GM12878 (cell line): ENCODE measurements at regions not wholly inside any gene's neighbourhood (a gene's known extent, or its start where the extent isn't known, plus 50 kb on each side); places are given as distances from the start of the nearest gene placed in this dataset.

Experiments
- ATAC-seq: fragments of 200-7000 bp; cut with Tn5 transposase; 3 replicates; pipeline ENCODE4 v1.9.1; 2020; ENCODE audit warnings: mild to moderate bottlenecking, moderate library complexity
- BruUV-seq: library from RNA; stranded (reverse); fragments of 400-500 nt; replicated peaks from 2 replicates; lab custom pipeline; 2021; lab: Mats Ljungman, UMichigan
- CTCF ChIA-PET: fragments of 300-600 bp; sonication (Branson Sonifier 250); formaldehyde crosslinking; extraction: SDS; loops from one replicate; lab custom pipeline; 2021; ENCODE audit warnings: inconsistent platforms; lab: Yijun Ruan, JAX
- POLR2A ChIA-PET: fragments of 350-600 bp; formaldehyde crosslinking; extraction: SDS; loops from one replicate; lab custom pipeline; 2021; ENCODE audit warnings: inconsistent platforms; lab: Charles Lee
- RAD21 ChIA-PET: fragments of 300-600 bp; sonication (Branson Sonifier 250); formaldehyde crosslinking; loops from one replicate; lab custom pipeline; 2023; ENCODE audit warnings: antibody characterized with exemption; ENCODE audit not compliant: unreplicated experiment; lab: Charles Lee
- SMC1A ChIA-PET: fragments of 300-600 bp; sonication (Branson Sonifier 250); formaldehyde crosslinking; loops from one replicate; lab custom pipeline; 2023; ENCODE audit not compliant: unreplicated experiment, uncharacterized antibody; lab: Charles Lee
- DNase-seq: peaks from one replicate; pipeline ENCODE4 v3.0.0-alpha.2; 2011; ENCODE audit warnings: low read depth, low spot score
- FAIRE-seq: peaks from 3 replicates; lab custom pipeline; 2011; peaks lifted over from hg19 to GRCh38; lab: Jason Lieb, UNC
- H2AFZ ChIP-seq: 2 replicates; pipeline ENCODE4 v1.6.0; 2011; ENCODE audit warnings: low read depth, low read length, control low read depth; ENCODE audit not compliant: control insufficient read depth
- H3K27ac ChIP-seq: 2 replicates; pipeline ENCODE4 v1.5.1; 2011; ENCODE audit warnings: control low read depth; ENCODE audit not compliant: control insufficient read depth, insufficient read depth
- H3K27me3 ChIP-seq, 2 experiments: replicated peaks in 1 of 2; 2 replicates each; pipeline versions ENCODE4 v1.6.0 to v1.6.1; 2011; ENCODE audit warnings: low read length in 1 of 2; ENCODE audit not compliant: control insufficient read depth in 2 of 2, insufficient read depth in 2 of 2
- H3K36me3 ChIP-seq, 2 experiments: 2 replicates each; pipeline ENCODE4 v1.5.1; 2011; ENCODE audit warnings: low read length in 1 of 2; ENCODE audit not compliant: control insufficient read depth in 2 of 2, insufficient read depth in 2 of 2
- H3K4me1 ChIP-seq: 2 replicates; pipeline ENCODE4 v1.6.1; 2011; ENCODE audit warnings: mild to moderate bottlenecking, low read length, moderate library complexity, mixed read lengths; ENCODE audit not compliant: control insufficient read depth, insufficient read depth
- H3K4me2 ChIP-seq: 2 replicates; pipeline ENCODE4 v1.6.0; 2011; ENCODE audit warnings: control low read depth; ENCODE audit not compliant: control insufficient read depth, insufficient read depth
- H3K4me3 ChIP-seq: fragments of 200-600 bp; sonication (generic); 2 replicates; pipeline ENCODE4 v1.5.1; 2016
- H3K79me2 ChIP-seq: 2 replicates; pipeline ENCODE4 v1.6.0; 2011; ENCODE audit warnings: low read length; ENCODE audit not compliant: control insufficient read depth, insufficient read depth
- H3K9ac ChIP-seq: 2 replicates; pipeline ENCODE4 v1.8.0; 2011; ENCODE audit warnings: low read length, control low read depth, mixed read lengths; ENCODE audit not compliant: control insufficient read depth, insufficient read depth
- H3K9me3 ChIP-seq: replicated peaks from 3 replicates; pipeline ENCODE4 v1.5.1; 2011; ENCODE audit warnings: mild to moderate bottlenecking, low read length; ENCODE audit not compliant: control insufficient read depth, insufficient read depth
- H4K20me1 ChIP-seq: 2 replicates; pipeline ENCODE4 v1.6.0; 2011; ENCODE audit not compliant: control insufficient read depth, insufficient read depth
- CREM ChIP-seq: IDR thresholded peaks from 2 replicates; pipeline ENCODE4 v1.6.1; 2014; ENCODE audit warnings: antibody characterized with exemption, low read depth
- IKZF2 ChIP-seq, 2 experiments: fragments of 450-650 bp; IDR thresholded peaks; 2 replicates each; pipeline ENCODE4 v1.6.1; 2017; ENCODE audit warnings: mild to moderate bottlenecking in 2 of 2, moderate library complexity in 2 of 2
- NR2F1 ChIP-seq: fragments of 450-650 bp; conservative IDR thresholded peaks from 2 replicates; pipeline ENCODE4 v1.6.1; 2017; ENCODE audit warnings: mild to moderate bottlenecking
- RAD21 ChIP-seq: IDR thresholded peaks from 2 replicates; pipeline ENCODE4 v1.6.1; 2011; ENCODE audit warnings: mild to moderate bottlenecking, low read depth, low read length, moderate library complexity; ENCODE audit not compliant: insufficient read depth
- SIX5 ChIP-seq: IDR thresholded peaks from 2 replicates; pipeline ENCODE4 v1.6.1; 2011; ENCODE audit warnings: mild to moderate bottlenecking, low read depth, low read length, moderate library complexity; ENCODE audit not compliant: severe bottlenecking
- SMAD5 ChIP-seq: IDR thresholded peaks from 2 replicates; pipeline ENCODE4 v1.6.1; 2016; ENCODE audit warnings: antibody characterized with exemption, low read depth
- SPI1 ChIP-seq: IDR thresholded peaks from 2 replicates; pipeline ENCODE4 v1.6.1; 2011; ENCODE audit warnings: low read depth, mild to moderate bottlenecking, low read length, moderate library complexity, borderline replicate concordance; ENCODE audit not compliant: insufficient read depth
- WGBS: methylation state at CpG from one replicate; pipeline ENCODE4 v1.1.6; 2016; ENCODE audit warnings: low lambda C conversion rate; ENCODE audit not compliant: insufficient replicate concordance, insufficient coverage; ENCODE audit errors: missing lambda C conversion rate; 5-methylcytosine and 5-hydroxymethylcytosine counted together
- in situ Hi-C: fragments of 300-500 bp; cut with MboI; formaldehyde crosslinking; loops from 9 replicates; pipeline ENCODE4 v1.14.3; 2018; ENCODE audit warnings: mixed read lengths
- intact Hi-C: fragments of 100-400 bp; cut with micrococcal nuclease; formaldehyde crosslinking; loops from one replicate; pipeline ENCODE4 v1.14.2; 2022; ENCODE audit not compliant: unreplicated experiment
- TF ChIP-seq, protein P1 (sequence below): fragments of 450-650 bp; formaldehyde crosslinking; IDR thresholded peaks from 2 replicates; pipeline ENCODE4 v1.4.0; 2020; ENCODE audit warnings: mild to moderate bottlenecking, moderate library complexity
- TF ChIP-seq, protein P2 (sequence below): fragments of 150-350 bp; IDR thresholded peaks from 2 replicates; pipeline ENCODE4 v1.6.1; 2014; ENCODE audit warnings: mild to moderate bottlenecking, low read depth, low read length
- TF ChIP-seq, protein P3 (sequence below): IDR thresholded peaks from 2 replicates; pipeline ENCODE4 v1.6.1; 2011; ENCODE audit warnings: borderline replicate concordance, low read depth, mild to moderate bottlenecking, moderate library complexity, mixed read lengths, low read length; ENCODE audit not compliant: insufficient read depth; ENCODE audit errors: extremely low read length

DNA sequence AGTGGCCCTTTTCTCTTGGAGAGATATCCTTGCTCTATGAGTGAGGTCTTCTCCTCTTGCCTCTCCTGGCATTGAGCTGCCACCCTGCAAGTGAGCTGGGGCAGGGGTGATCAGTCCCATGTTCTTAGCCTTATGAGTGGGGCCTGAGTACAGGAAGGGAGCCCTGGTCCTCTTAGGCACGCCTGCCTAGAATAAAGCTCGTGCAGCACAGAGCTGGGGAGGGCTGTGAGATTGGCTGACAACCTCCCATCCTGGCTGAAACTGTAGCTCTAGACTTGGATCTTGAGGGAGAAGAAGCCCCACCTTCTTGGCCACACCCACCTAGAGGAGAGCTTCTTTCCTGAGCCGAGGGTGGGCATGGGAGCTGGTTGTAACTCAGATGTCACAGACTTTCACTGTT lies 305.0 kb upstream of the ZNF32 start:
- Histone ChIP-seq H3K9ac (no peak overlapping the region), H3K4me3 (no peak overlapping the region), H3K4me1 (no peaks in the 10 kb centered on the region), H3K36me3 (no peaks in the 10 kb centered on the region), H3K79me2 (no peaks in the 10 kb centered on the region), H3K27ac (no peak overlapping the region), H3K27me3 (no peaks in the 10 kb centered on the region), H4K20me1 (no peaks in the 10 kb centered on the region), H3K9me3 (no peaks in the 10 kb centered on the region; the same call in 2 of the 3 replicates), H2AFZ (no peak overlapping the region), H3K4me2 (no peak overlapping the region)
- no peak for ATAC-seq
- ChIA-PET POLR2A (no interaction called here), CTCF (interaction anchor here (1.1 kb wide), 1 partner anchor 76 kb away, joined by 3 read pairs; no protein-coding TSS in a partner anchor), SMC1A (interaction anchor here (0.9 kb wide), 1 partner anchor 21 kb away, joined by 3 read pairs; no protein-coding TSS in a partner anchor), RAD21 (no interaction called here)
- FAIRE-seq = no peak
- intact Hi-C loops (no loop called here), in situ Hi-C loops (no loop called here)
- BruUV-seq = no TSS peak
- 4% methylated on average over 3 of the region's 3 CpGs for WGBS
- no peak for DNase-seq
- TF ChIP-seq, protein P1, sequence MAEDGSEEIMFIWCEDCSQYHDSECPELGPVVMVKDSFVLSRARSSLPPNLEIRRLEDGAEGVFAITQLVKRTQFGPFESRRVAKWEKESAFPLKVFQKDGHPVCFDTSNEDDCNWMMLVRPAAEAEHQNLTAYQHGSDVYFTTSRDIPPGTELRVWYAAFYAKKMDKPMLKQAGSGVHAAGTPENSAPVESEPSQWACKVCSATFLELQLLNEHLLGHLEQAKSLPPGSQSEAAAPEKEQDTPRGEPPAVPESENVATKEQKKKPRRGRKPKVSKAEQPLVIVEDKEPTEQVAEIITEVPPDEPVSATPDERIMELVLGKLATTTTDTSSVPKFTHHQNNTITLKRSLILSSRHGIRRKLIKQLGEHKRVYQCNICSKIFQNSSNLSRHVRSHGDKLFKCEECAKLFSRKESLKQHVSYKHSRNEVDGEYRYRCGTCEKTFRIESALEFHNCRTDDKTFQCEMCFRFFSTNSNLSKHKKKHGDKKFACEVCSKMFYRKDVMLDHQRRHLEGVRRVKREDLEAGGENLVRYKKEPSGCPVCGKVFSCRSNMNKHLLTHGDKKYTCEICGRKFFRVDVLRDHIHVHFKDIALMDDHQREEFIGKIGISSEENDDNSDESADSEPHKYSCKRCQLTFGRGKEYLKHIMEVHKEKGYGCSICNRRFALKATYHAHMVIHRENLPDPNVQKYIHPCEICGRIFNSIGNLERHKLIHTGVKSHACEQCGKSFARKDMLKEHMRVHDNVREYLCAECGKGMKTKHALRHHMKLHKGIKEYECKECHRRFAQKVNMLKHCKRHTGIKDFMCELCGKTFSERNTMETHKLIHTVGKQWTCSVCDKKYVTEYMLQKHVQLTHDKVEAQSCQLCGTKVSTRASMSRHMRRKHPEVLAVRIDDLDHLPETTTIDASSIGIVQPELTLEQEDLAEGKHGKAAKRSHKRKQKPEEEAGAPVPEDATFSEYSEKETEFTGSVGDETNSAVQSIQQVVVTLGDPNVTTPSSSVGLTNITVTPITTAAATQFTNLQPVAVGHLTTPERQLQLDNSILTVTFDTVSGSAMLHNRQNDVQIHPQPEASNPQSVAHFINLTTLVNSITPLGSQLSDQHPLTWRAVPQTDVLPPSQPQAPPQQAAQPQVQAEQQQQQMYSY (CRISPR knock-in tag) = no peak

DNA sequence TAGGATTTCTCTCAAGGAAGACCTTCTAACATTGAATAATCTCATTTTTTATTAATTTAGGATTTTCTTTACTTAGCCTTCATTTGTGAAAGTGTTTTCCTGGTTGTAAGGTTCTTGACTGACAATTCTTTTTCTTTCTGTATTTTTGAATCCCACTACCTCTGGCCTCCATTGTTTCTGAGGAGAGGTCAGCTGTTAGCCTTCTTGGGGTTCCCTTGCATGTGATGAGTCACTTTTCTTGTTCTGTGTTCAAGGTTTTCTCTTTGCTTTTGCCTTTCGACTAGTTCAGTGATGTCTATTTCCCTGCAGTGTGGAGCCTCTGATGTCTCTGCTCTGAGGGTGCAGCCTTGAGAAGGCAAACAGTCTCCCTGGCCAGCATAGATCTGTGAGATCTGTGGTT lies 304.1 kb upstream of the ZNF32 start:
- no peak overlapping the region for H3K4me2 ChIP-seq
- H3K4me3 ChIP-seq = no peak overlapping the region
- H3K36me3 ChIP-seq = no peaks in the 10 kb centered on the region
- no peak overlapping the region for H3K9ac ChIP-seq
- intact Hi-C loops (no loop called here), in situ Hi-C loops (no loop called here)
- ATAC-seq = no peak
- ChIA-PET POLR2A (no interaction called here), RAD21 (no interaction called here), CTCF (interaction anchor here (0.6 kb wide), 1 partner anchor 362 kb away, joined by 3 read pairs; no protein-coding TSS in a partner anchor), SMC1A (no interaction called here)
- WGBS = 44% methylated on average over 1 of the region's 1 CpG
- no peak overlapping the region for H2AFZ ChIP-seq
- no peak overlapping the region for H3K27ac ChIP-seq
- no peaks in the 10 kb centered on the region for H3K79me2 ChIP-seq
- H4K20me1 ChIP-seq = no peaks in the 10 kb centered on the region
- H3K27me3 ChIP-seq = no peaks in the 10 kb centered on the region
- no peaks in the 10 kb centered on the region for H3K4me1 ChIP-seq
- no TSS peak for BruUV-seq
- DNase-seq = no peak
- no peaks in the 10 kb centered on the region; the same call in 2 of the 3 replicates for H3K9me3 ChIP-seq
- no peak for FAIRE-seq
- TF ChIP-seq SIX5 (no peak), NR2F1 (no peak), RAD21 (no peak), IKZF2 (IDR thresholded peaks at IDR 0.05) (no peak), CREM (no peak), SPI1 (no peak), SMAD5 (no peak)
- TF ChIP-seq, protein P2, sequence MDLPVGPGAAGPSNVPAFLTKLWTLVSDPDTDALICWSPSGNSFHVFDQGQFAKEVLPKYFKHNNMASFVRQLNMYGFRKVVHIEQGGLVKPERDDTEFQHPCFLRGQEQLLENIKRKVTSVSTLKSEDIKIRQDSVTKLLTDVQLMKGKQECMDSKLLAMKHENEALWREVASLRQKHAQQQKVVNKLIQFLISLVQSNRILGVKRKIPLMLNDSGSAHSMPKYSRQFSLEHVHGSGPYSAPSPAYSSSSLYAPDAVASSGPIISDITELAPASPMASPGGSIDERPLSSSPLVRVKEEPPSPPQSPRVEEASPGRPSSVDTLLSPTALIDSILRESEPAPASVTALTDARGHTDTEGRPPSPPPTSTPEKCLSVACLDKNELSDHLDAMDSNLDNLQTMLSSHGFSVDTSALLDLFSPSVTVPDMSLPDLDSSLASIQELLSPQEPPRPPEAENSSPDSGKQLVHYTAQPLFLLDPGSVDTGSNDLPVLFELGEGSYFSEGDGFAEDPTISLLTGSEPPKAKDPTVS = no peak
- TF ChIP-seq, protein P3, sequence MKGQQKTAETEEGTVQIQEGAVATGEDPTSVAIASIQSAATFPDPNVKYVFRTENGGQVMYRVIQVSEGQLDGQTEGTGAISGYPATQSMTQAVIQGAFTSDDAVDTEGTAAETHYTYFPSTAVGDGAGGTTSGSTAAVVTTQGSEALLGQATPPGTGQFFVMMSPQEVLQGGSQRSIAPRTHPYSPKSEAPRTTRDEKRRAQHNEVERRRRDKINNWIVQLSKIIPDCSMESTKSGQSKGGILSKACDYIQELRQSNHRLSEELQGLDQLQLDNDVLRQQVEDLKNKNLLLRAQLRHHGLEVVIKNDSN = no peak
